ENCODE measurements at regions not wholly inside any gene's neighbourhood (a gene's known extent, or its start where the extent isn't known, plus 50 kb on each side); places are given as distances from the start of the nearest gene placed in this dataset.
"Not testable (repeated sequence)": the region's sequence is repeated elsewhere in the genome, so short reads cannot be mapped to it uniquely, and the experiment has no call there.

DNA sequence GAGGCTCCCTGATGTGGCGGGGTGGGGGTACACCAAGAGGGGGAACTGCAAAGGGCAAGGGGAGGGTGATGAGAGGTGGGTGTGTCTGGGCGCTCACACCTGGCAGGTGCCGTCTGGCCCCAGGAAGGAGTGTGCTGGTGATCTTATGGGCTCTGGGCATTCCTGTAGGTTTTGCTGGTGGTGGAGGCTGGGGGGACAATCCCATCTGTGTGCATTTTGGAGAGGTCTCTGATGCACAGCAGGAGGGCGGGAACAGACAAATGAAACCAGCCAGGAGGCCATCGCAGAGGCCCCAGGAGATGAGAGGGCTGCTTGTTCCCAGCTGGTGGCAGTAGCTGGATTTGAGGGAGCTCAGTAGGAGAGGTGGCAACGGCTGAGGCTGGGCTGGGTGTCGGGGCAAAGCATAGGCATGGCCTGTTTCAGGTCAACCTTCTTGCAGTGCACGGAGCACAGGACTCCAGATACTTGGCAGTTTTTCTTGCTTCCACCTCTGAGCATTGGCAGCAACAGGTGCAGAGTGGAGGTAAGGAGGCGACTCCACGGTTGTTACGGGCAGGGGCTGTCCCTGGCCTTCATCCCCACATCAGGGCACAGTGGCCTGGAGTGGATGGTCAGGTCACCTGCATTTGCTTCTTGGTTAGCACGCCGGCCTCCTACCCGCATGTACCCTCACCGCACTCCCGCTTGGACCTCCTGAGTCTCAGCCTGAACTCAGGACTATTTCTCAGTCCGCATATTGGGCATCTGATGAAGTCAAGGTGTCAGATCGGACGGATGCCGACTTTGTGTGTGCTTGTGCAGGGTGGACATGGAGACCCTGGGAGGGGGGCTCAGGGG is 194.2 kb upstream of the HDAC4 start:
- no peak for DNase-seq

DNA sequence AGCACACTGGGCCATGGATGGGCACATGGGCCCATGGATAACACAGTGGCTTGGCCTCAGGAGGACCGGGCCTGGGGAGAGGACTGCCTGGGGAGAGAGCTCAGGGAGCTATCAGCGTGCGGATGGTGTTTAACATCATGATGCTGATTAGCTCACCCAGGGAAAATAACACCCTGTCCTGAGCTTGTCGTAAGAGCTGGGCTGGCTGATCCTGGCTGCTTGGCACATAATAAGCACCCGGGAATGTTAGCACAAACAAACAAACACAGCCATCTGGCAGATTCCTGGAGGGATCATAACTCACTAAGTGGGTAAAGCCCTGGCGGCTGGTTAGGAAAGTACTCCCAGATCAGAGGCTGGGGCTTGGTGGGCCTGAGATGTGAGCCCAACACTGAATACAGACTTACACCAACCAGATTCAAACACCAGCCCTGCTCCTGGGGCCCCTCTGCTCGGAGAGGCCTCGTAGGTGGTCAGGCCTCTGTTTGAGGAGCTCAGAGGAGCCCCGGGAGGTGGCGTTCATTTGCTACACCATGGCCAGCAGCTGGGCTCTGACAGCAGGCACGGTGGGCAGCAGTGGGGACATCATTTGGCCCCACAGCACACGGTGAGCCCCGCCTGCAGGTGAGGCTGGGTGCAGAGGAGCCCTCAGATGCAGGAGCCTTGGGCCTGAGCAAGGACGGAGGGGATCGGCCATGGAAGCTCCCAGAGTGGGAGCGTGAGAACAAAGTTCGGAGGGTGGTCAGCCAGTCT is 193.4 kb upstream of the HDAC4 start:
- DNase-seq, result no peak

DNA sequence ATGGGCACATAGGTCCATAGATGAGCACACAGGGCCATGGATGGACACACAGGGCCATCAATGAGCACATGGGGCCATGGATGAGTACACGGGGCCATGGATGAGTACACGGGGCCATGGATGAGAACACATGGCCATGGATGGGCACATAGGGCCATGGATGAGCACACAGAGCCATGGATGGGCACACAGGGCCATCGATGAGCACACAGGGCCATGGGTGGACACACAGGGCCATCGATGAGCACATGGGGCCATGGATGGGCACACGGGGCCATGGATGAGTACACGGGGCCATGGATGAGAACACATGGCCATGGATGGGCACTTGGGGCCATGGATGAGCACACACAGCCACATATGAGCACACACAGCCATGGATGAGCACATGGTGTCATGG is 192.6 kb upstream of the HDAC4 start:
- no peak for DNase-seq

DNA sequence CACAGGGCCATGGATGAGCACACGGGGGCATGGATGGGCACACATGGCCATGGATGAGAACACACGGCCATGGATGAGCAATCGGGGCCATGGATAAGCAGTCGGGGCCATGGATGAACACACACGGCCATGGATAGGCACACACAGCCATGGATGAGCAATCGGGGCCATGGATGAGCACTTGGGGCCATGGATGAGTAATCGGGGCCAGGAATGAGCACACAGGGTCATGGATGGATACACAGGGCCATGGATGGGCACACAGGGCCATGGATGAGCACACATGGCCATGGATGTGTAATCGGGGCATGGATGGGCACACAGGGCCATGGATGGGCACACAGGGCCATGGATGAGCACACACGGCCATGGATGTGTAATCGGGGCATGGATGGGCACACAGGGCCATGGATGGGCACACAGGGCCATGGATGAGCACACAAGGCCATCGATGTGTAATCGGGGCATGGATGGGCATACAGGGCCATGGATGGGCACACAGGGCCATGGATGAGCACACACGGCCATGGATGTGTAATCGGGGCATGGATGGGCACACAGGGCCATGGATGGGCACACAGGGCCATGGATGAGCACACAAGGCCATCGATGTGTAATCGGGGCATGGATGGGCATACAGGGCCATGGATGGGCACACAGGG is 191.9 kb upstream of the HDAC4 start:
- DNase-seq, result not testable (repeated sequence)

DNA sequence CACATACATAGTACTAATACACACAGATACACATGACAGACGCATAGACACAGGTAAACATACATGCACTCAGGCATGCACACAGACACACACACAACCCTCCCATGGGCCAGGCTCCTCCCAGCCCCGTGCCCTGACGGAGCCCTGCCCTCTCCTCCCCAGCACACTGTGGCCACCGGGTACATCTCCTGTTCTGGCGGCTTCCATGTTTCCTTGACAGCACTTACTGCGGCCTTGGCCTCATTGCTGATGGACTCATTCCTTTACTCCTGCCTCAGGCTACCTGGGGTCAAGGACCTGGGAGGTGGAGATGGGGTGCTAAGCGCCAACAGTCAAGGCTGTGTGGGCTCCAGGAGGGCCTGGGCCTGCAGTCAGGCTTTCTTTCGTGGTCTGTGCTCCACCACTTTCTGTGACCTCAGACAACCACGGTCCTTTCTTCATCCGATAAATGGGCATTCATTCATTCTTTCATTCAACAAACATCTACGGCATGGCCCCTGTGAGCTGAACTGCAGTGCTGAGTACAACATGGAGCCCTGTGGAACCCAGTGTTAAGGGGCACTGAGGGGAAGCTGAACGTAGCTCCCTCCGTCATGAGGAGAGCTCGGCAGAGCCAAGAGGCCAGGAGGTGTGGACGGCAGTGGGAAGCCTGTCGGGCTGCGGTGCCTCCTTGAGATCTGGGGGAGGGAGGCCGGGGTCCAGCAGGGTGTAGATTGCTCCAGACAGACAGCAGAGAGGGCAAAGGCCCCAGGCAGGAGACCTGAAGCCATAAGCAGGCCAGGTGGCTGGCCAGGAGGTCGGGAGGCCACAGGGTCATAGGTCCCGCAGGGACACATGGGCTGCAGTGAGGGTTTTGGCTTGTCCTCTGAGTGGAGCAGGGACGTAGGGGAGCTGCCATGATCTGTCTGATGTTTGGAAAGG is 190.4 kb upstream of the HDAC4 start:
- no peak for DNase-seq

DNA sequence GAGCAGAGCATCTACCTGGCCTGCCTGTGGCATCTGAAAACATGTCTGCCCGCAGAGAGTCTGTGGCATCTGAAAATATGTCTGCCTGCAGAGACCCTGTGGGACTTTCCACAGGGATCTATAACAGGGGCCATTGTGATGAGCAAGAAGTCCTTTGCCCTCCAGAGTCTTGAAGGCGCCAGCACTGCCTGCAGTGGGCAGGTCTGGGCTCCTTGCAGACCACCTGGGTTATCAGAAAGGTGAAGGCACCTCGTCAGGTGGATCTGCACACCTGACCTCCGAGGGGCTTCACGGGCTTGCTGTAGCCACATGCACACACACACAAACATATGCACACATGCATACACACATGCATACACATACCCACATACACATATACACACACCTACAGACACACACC is 189.5 kb upstream of the HDAC4 start:
- DNase-seq, result no peak

DNA sequence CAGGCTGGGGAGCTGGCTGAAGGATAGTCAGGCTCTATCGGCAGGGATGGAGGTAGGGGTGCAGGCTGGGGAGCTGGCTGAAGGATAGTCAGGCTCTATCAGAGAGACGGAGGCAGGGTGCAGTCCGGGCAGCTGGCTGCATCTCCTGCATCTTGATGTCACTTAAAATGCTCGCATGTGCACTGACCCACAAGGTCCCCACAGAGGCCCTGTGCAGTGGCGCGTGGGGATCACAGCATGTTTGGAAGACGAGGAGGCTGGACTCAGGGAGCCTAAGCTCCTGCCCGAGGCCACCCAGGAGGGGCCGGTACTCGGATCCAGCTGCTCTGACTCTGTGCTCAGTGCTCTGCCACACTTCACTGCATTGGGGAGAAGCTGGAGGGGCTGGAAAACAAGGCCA is 189.0 kb upstream of the HDAC4 start:
- DNase-seq, result no peak

DNA sequence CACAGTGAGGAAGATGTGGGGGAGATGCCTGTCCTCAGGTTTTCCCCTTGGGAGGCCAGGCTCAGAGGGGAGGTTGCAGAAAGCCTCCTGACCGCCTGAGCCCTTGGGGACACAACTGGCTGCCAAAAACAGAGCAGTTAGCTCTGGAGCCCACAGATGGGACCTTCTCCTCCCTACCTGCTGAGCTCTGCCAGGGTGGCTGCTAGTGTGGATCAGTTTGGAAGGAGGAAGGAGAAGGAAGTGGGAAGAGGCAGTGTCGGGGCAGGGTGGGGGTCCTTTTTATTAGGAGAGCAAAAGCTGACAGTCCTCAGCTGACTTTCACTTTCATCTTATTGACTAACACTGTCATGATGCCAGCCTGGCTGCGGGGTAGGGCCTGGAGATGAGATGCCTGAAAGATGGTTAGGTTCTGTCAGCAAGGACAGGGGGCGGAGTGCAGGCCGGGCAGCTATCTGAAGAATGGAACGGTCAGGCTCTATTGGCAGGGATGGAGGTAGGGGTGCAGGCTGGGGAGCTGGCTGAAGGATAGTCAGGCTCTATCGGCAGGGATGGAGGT is 188.5 kb upstream of the HDAC4 start:
- DNase-seq, result no peak

DNA sequence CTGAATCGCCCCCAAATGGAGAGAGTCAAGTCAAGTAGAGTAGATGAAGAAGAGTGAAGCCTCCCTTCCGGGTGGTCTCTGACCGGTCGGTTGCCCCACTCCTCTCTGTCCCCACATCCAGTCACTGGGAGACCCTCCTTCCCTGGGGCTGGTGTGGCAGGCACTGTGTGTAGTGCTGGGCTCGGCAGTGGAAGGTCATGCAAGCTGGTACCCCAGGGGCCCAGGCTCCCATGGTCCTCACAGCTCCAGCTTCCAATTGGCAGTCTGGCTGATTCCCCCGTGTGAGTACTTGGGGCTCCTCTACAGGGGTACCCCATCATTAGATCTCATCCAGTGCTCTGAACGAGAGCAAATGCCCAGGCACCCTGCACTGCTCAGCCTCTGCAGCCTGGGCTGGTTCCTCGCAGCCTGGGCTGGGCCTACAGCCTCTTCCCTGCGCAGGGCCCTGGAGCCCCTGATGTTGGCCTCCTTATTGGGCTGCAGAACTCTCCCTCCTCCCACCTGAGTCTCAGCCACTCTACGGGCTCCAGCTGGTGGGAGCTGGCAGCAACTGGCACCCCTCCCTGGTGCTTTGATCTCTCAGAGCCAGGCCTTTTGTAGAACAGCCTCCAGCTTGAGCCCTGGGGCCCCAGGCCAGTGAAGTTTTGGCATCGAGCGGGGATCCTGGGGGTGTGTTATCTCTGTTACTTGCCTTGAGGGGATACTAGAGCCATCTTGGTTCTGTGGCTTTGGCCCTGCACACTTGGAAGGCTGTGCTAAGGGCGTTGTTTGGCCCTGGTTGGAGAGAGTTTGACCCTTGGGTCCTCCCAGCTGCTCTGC is 187.8 kb upstream of the HDAC4 start:
- DNase-seq, result no peak

DNA sequence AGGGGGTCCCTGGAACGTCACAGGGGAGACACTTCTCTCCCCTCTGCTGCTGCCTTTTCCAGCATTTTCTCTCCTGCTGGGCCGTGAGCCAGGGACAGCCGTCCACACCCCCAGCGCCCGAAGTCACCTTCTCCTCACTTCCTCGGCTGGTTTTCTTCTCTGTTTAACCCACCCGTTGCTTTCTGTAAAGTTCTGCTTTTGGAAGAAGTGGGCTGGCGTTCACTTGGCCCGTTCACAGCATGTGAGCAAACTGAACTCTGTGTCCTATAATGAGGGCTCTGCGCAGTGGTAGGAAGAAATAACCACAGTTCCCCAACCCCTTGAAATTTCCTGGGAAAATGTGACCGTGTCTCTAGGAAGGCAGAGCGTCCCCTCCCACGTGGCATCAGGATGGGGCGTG is 187.0 kb upstream of the HDAC4 start:
- no peak for DNase-seq

DNA sequence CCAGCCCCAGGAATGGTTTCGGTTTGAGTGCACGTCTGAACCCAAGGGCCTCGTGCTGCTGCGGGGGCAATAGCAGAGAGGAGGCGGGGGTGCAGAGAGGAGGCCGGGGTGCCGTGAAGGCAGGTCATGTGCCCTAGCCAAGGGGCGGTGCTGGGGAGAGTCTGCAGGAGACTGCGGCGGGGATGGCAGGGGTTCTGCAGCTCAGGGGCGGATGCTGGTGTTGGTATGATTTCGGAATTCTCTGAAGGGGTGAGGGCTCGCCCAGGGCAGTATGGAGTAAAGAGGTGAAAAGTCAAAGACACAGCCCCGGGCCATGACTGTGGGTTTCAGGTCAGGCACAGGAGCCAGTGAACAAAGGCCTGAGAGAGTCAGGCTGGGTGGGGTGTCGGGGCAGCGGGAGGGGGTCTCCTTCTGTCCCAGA is 186.5 kb upstream of the HDAC4 start:
- no peak for DNase-seq

DNA sequence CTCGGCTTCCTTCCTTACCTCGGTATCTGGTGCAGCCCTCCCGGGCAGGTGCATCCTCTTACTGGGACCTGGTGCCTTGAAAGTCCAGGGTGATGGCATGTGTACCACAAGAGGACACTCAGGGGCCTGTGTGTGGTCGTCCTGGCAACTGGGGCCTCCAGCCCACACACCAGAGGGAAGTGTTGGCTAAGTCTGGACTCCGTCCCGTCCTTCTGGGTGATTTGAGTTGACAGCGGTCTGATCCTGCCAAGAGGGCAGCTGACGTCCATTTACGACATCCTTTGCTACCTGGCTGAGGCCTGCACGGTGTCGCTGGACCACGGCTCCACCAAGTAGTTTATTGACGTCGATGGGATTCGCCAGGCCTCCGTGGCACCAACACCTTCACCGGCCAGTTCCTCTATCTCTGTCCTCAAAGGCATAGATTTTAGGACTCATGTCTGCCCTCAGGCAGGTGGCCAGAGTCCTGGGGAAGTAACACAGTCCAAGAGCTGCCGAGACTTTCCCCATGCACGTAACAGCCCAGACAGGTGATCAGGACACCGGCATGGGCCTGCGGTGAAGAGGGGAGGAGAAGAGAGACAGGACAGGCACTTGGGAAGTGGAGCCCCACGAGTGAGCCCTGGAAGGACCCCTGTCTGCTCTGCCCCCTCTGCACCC is 186.0 kb upstream of the HDAC4 start:
- DNase-seq, result no peak

DNA sequence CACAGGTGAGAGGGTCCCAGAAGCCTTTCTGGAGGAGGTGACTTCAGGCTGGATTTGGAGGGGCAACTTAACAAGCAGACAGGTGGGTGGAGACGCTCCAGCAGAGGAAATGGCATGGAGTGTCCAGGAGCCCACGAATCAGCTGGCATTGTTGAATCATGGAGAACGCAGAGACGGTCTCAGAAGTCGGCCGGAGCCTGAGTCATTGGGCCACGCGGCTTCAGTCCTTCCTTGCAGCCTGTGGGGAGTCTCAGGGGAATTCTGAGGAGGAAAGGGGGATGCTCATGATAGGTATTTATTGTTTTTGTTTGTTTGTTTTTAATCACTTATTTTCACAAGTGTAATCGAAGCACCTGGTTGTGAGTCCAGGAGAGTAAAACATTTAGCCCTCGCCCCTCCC is 184.6 kb upstream of the HDAC4 start:
- DNase-seq, result no peak

DNA sequence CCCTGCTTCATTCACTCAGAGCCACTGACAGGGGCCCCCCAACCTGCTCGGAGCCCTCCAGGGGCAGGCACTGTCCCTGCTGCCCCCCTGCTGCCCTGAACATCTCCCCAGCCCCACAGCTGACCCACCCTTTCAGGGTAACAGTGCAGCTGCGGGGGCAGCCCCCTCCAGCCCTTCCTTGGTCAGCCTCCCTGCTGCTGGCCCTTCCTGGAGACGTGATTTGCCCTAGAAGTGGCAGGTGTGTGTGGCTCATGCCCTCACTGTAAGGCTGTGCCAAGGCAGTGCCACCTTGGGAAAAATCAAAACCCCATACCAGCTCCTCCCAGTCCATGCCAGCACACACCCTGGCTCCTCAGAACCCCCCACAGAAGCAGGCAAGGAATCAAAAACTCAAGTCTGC is 184.2 kb upstream of the HDAC4 start:
- DNase-seq, result no peak

DNA sequence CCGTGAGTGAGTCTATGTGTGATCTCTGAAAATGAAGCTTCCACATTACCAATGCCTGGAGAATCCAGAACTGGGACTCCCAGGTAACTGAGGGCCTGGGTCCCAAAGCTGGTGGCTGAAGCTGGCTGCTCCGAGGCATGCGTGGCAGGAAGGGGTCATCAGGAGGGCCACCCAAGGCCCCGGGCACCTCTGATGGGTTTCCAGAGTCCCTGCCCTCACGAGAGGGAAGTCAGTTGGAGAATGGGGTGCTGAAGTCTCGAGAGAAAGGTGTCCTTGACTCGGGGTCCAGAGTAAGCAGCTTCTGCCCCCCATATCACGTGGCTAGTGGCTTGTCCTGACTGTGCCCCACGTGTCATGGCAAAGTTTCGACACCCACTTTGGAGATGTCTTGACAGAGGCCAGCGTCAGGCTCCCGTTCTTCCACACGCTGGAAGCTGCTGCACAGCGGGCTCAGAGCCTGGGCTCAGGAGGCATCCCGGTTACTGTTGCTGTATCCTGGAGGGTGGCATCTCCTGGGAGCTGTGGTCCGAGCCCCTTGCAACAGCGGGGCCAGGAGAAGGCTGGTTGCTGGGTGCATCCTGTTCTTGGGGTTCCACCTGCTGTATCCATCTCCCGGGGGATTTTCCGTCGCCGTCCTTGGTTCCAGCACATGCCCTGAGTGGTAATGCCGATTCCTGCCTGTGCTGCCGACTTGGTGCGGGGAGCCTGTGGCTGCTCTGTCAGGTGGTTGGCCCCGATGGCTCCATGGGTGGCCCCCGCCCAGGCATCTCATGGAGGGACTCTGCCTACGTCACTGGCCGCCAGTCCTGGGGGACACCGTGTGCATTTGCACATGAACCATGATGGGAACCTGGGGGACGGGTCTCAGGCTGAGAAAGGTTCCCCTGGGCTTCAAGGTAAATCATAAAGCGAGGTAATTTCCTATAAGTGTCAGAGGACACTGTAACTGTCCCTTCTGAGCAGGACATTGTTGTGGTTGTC is 183.3 kb upstream of the HDAC4 start:
- no peak for DNase-seq

DNA sequence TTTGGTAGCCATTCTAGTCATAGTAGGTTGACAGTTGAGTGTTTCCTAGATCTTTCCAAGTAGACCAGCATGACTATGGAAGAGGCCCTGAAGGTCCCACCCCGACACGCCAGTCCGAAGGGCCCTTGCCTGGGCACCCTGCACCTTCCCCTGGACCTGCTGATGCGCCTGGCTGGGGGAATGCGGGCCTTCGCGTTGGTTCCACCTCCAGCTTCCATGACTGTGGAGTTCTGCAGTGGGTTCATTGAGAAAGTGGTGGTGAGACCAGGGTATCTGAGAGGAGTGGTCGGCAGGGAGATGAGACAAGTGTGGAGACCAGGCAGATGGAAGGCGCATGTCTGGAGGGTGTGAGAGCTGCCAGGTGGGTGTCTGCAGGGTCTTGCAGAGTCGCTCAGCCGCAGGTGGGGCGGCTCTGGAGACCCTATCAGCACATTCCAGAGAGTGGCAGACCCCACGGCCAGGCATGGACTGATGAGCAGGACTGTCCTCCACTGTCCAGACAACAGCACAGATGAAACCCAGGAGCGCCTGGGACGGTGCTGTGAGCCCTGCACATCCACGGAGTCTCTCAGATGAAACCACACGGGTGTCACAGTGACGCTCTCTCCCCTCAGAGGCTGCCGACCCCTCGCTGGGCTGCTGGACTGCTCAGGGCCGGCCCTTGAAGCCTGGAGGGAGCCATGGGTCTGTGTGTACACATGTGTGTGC is 182.5 kb upstream of the HDAC4 start:
- no peak for DNase-seq

DNA sequence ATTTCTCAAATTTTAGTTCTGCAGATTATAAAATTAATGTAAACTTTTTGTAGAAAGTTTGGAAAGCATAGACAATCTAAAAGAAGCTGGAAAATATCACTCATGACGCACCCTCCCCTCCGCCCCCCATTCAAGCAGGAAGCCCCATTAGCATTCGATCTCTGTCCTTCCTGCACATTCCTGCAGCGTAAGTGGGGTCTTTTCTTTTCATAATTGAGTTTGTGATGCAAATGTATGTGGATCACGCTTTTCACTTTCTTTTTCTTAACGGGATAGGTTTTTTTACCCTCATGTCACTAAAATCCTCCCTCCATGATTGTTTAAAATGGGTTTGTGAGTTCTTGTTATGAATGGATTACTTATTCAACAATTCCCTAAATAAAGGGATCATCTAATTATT is 181.7 kb upstream of the HDAC4 start:
- DNase-seq, result no peak

DNA sequence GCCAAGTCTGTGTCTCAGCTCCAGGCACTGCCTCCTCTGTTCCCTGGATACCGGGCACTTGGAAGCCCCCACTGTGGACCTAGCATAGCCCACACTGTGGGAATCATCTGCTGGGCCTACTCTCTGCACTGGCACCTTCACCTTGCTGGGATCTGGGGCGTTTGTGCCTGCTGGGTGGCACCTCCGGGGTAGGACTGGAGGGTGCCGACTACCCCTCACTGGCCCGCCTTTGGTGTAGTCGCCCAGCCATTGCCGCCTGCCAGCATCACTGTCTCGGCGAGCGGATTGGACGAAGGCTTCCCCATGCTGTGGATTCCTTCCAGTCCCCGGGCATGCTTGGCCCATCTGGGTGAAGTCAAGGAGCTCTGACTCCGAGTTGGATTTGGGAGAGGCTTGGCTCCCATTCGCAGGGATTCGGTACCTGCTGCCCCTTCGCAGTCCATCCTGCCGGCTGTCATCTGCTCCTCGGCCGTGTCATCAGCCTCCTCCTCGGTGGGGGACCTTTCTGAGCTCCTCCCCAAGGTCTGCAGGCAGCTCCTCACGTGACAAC is 180.6 kb upstream of the HDAC4 start:
- no peak for DNase-seq

DNA sequence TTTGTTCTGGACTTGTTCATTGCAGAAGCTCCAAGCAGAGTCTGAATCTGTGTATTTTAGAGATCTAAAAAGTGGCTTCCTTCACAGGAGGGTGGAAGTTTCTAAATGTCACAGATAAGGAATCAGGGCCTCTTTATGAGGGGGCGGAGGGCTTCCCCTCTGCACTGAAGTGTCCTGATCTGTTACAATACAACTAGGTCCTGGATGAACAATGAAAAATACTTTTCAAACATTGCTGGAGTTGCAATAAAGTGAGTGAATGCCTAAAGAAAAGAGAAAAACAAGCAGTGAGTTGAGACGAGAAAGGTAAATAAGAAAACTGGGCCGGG is 179.3 kb upstream of the HDAC4 start:
- DNase-seq, result no peak

Measured in midbrain (tissue), 1 donor.